ENCODE measurements at regions not wholly inside any gene's neighbourhood (a gene's known extent, or its start where the extent isn't known, plus 50 kb on each side); places are given as distances from the start of the nearest gene placed in this dataset.
"Not testable (repeated sequence)": the region's sequence is repeated elsewhere in the genome, so short reads cannot be mapped to it uniquely, and the experiment has no call there.

DNA sequence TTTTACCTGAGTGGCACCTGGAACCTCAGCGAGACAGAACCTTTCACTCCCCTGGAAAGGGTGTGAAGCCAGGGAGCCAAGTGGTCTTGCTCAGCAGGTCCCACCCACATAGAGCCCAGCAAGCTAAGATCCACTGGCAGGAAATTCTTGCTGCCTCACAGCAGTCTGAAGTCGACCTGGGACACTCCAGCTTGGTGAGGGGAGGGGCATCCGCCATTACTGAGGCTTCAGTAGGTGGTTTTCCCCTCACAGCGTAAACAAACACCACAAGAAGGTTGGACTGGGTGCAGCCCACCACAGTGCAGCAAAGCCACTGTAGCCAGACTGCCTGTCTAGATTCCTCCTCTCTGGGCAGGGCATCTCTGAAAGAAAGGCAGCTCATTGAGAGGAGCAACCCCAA, 134.7 kb upstream of the RSPO3 start:
- Mint-ChIP-seq H3K27me3 (ENCODE audit: low read depth) (no peaks in the 10 kb centered on the region), H3K4me3 (no peak overlapping the region), H3K36me3 (ENCODE audit: insufficient read depth in 1 of 3, low read depth in 3 of 3) (no peaks in the 10 kb centered on the region), H3K4me1 (peaks cover 6% of the 10 kb centered on the region in 2 experiments; a peak in 2 of 4 replicates), H3K27ac (peak overlapping the region in 1 of 3 experiments; percentile 65; a peak in 1 of 7 replicates), H3K9me3 (peaks cover 2 to 6% of the 10 kb centered on the region in 2 experiments; a peak in 4 of 5 replicates)
- H2AFZ ChIP-seq (ENCODE audit: low read length): peak overlapping the region; percentile 65
- no peak overlapping the region for H2BK20ac ChIP-seq (ENCODE audit: low read depth, low read length, poor library complexity, severe bottlenecking)
- H2AK5ac ChIP-seq (ENCODE audit: insufficient read length, low read length): no peak overlapping the region
- H3K9ac ChIP-seq (ENCODE audit: extremely low read depth, insufficient read length, low read length): no peak overlapping the region
- H3K18ac ChIP-seq (ENCODE audit: insufficient read length, low read depth, low read length): no peak overlapping the region
- no peaks in the 10 kb centered on the region for H3K79me1 ChIP-seq (ENCODE audit: insufficient read depth, low read depth, low read length, poor library complexity, severe bottlenecking)
- H3K4me1 ChIP-seq (ENCODE audit: insufficient read depth, low read length): no peaks in the 10 kb centered on the region
- H2BK15ac ChIP-seq (ENCODE audit: low read depth, low read length): no peak overlapping the region
- H3T11ph ChIP-seq (ENCODE audit: low read length): no peak overlapping the region
- TF ChIP-seq CTCF (conservative IDR thresholded peaks at IDR 0.05): no peak
- H3K27me3 ChIP-seq (ENCODE audit: insufficient read depth, low read length): no peaks in the 10 kb centered on the region
- no peaks in the 10 kb centered on the region for H4K20me1 ChIP-seq (ENCODE audit: control insufficient read depth, insufficient read depth, insufficient read length)
- H3K23me2 ChIP-seq (ENCODE audit: insufficient read length, low read depth, low read length, poor library complexity, severe bottlenecking): no peaks in the 10 kb centered on the region
- H3K27ac ChIP-seq (ENCODE audit: insufficient read length, low read depth, low read length): no peak overlapping the region
- peak overlapping the region; percentile 92 for H4K5ac ChIP-seq (ENCODE audit: insufficient read length, low read depth, low read length)
- no peak overlapping the region for H2BK5ac ChIP-seq (ENCODE audit: insufficient read length, low read length)
- H3K9me3 ChIP-seq (ENCODE audit: control insufficient read depth, low read depth, low read length): no peaks in the 10 kb centered on the region
- no peak overlapping the region for H4K91ac ChIP-seq (ENCODE audit: insufficient read length, low read depth, low read length)
- no peak overlapping the region for H3K23ac ChIP-seq (ENCODE audit: insufficient read length, low read depth, low read length)
- no peak overlapping the region for H3K56ac ChIP-seq (ENCODE audit: insufficient read length, low read depth, low read length)
- H3K14ac ChIP-seq (ENCODE audit: insufficient read depth, low read length): peak overlapping the region; percentile 57; the same call in 1 of the 2 replicates
- no peak overlapping the region for H2BK120ac ChIP-seq (ENCODE audit: low read depth, low read length, poor library complexity, severe bottlenecking)
- no peak overlapping the region for H2BK12ac ChIP-seq (ENCODE audit: insufficient read length, low read depth, low read length)
- H4K8ac ChIP-seq (replicated peaks; ENCODE audit: insufficient read length, low read depth, low read length): no peak overlapping the region
- no peak overlapping the region for H3K4ac ChIP-seq (ENCODE audit: low read depth, low read length)
- H3K79me2 ChIP-seq (ENCODE audit: insufficient read depth, low read length): no peaks in the 10 kb centered on the region
- no CpG with 5 or more reads among the region's 4 CpGs for WGBS (ENCODE audit: extremely low coverage, insufficient read length, low lambda C conversion rate)
- no peak overlapping the region for H3K4me2 ChIP-seq (ENCODE audit: insufficient read depth, insufficient read length, low read length)
- DNase-seq: peak; percentile 56

- not testable (repeated sequence) for H2AFZ ChIP-seq (ENCODE audit: low read length); H3K4ac ChIP-seq (ENCODE audit: low read depth, low read length); DNase-seq; H3K9me3 ChIP-seq (ENCODE audit: control insufficient read depth, low read depth, low read length); H3K23me2 ChIP-seq (ENCODE audit: insufficient read length, low read depth, low read length, poor library complexity, severe bottlenecking); H3K23ac ChIP-seq (ENCODE audit: insufficient read length, low read depth, low read length); H3K4me2 ChIP-seq (ENCODE audit: insufficient read depth, insufficient read length, low read length); H3K4me3 Mint-ChIP-seq; H3K27ac Mint-ChIP-seq; H4K20me1 ChIP-seq (ENCODE audit: control insufficient read depth, insufficient read depth, insufficient read length); H2BK120ac ChIP-seq (ENCODE audit: low read depth, low read length, poor library complexity, severe bottlenecking); H4K5ac ChIP-seq (ENCODE audit: insufficient read length, low read depth, low read length); H3K9ac ChIP-seq (ENCODE audit: extremely low read depth, insufficient read length, low read length); H2BK15ac ChIP-seq (ENCODE audit: low read depth, low read length); H3K9me3 Mint-ChIP-seq; H2BK5ac ChIP-seq (ENCODE audit: insufficient read length, low read length); H3K18ac ChIP-seq (ENCODE audit: insufficient read length, low read depth, low read length); H3K56ac ChIP-seq (ENCODE audit: insufficient read length, low read depth, low read length); H3K27ac ChIP-seq (ENCODE audit: insufficient read length, low read depth, low read length); H3K79me2 ChIP-seq (ENCODE audit: insufficient read depth, low read length); H2AK5ac ChIP-seq (ENCODE audit: insufficient read length, low read length); H3K4me1 ChIP-seq (ENCODE audit: insufficient read depth, low read length); H4K8ac ChIP-seq (replicated peaks; ENCODE audit: insufficient read length, low read depth, low read length); H3T11ph ChIP-seq (ENCODE audit: low read length); H2BK20ac ChIP-seq (ENCODE audit: low read depth, low read length, poor library complexity, severe bottlenecking); H3K4me1 Mint-ChIP-seq; H3K27me3 ChIP-seq (ENCODE audit: insufficient read depth, low read length); H3K27me3 Mint-ChIP-seq (ENCODE audit: low read depth); H3K36me3 Mint-ChIP-seq (ENCODE audit: insufficient read depth in 1 of 3, low read depth in 3 of 3); H4K91ac ChIP-seq (ENCODE audit: insufficient read length, low read depth, low read length); H3K14ac ChIP-seq (ENCODE audit: insufficient read depth, low read length); H2BK12ac ChIP-seq (ENCODE audit: insufficient read length, low read depth, low read length); H3K79me1 ChIP-seq (ENCODE audit: insufficient read depth, low read depth, low read length, poor library complexity, severe bottlenecking)
- WGBS (ENCODE audit: extremely low coverage, insufficient read length, low lambda C conversion rate): no CpG with 5 or more reads among the region's 1 CpG
These were observed 130.3 kb upstream of the RSPO3 start for GRCh38 chr6:126988125-126988524.

All from H9 (cell line).